GM23248 (cell line): ENCODE measurements at regions not wholly inside any gene's neighbourhood (a gene's known extent, or its start where the extent isn't known, plus 50 kb on each side); places are given as distances from the start of the nearest gene placed in this dataset.

Experiments used
- EZH2 ChIP-seq: fragments of 200-600 bp; sonication (generic); IDR thresholded peaks from 2 replicates; pipeline ENCODE4 v1.6.1; 2018; ENCODE audit warnings: antibody characterized with exemption, mild to moderate bottlenecking; ENCODE audit not compliant: insufficient read depth, poor library complexity, severe bottlenecking
- EZH2phosphoT487 ChIP-seq: fragments of 200-600 bp; sonication (generic); IDR thresholded peaks from 2 replicates; pipeline ENCODE4 v1.6.1; 2018; ENCODE audit warnings: antibody characterized with exemption, moderate library complexity, mild to moderate bottlenecking, low read depth; ENCODE audit not compliant: insufficient read depth

DNA sequence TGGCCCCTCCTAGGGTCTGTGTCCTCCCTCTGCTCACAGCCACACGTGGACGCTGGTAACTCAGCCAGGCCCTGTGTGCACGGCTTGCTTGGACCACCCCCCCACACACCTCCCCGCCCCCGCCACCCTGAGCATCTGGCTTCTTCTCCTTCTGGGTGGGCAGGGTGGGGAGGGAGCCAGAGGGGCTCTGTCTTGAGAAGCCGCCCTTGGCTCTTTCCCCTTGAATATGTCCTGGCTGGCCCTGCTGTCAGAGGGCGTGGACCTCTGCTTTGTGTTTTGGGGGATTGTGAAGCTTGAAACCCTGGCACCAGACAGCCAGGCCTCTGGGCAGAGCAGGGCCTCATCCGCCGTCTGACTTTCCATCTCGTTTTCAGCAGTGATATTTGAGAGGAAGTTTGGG is 72.1 kb downstream of the GLI2 start:
- no peak for TF ChIP-seq EZH2
- no peak for TF ChIP-seq EZH2phosphoT487
